ENCODE measurements at regions not wholly inside any gene's neighbourhood (a gene's known extent, or its start where the extent isn't known, plus 50 kb on each side); places are given as distances from the start of the nearest gene placed in this dataset.
"Not testable (repeated sequence)": the region's sequence is repeated elsewhere in the genome, so short reads cannot be mapped to it uniquely, and the experiment has no call there.

GRCh38 chr7:135872861-135873260 is 104.3 kb downstream of the MTPN start:
- DNase-seq: not testable (repeated sequence)

- no peak for DNase-seq
Observed at GRCh38 chr7:135862586-135863340, 114.2 kb upstream of the FAM180A start.

GRCh38 chr7:135859538-135859937 is 110.9 kb upstream of the FAM180A start:
- DNase-seq: no peak

GRCh38 chr7:135858851-135859250 is 110.2 kb upstream of the FAM180A start:
- DNase-seq: no peak

- DNase-seq: no peak
Observed at GRCh38 chr7:135858379-135858778, 109.8 kb upstream of the FAM180A start.

GRCh38 chr7:135857519-135858274 is 109.1 kb upstream of the FAM180A start:
- DNase-seq: no peak

- peak; percentile 37 for DNase-seq
Observed at GRCh38 chr7:135856356-135857144, 107.9 kb upstream of the FAM180A start.

- DNase-seq: no peak
Observed at GRCh38 chr7:135855846-135856245, 107.2 kb upstream of the FAM180A start.

GRCh38 chr7:135853499-135853898 is 104.9 kb upstream of the FAM180A start:
- DNase-seq: no peak

GRCh38 chr7:135853008-135853407 is 104.4 kb upstream of the FAM180A start:
- no peak for DNase-seq

GRCh38 chr7:135847242-135847641 is 98.6 kb upstream of the FAM180A start:
- DNase-seq: no peak

GRCh38 chr7:135846339-135846738 is 97.7 kb upstream of the FAM180A start:
- DNase-seq: no peak

GRCh38 chr7:135845415-135846075 is 96.9 kb upstream of the FAM180A start:
- peak; percentile 31 for DNase-seq

- no peak for DNase-seq
Observed at GRCh38 chr7:135844903-135845302, 96.3 kb upstream of the FAM180A start.

- DNase-seq: no peak
Observed at GRCh38 chr7:135843214-135843613, 94.6 kb upstream of the FAM180A start.

GRCh38 chr7:135842446-135843179 is 94.0 kb upstream of the FAM180A start:
- DNase-seq: no peak

GRCh38 chr7:135840591-135840990 is 92.0 kb upstream of the FAM180A start:
- DNase-seq: no peak

GRCh38 chr7:135837675-135838074 is 89.1 kb upstream of the FAM180A start:
- DNase-seq: no peak

- no peak for DNase-seq
Observed at GRCh38 chr7:135834266-135834665, 85.7 kb upstream of the FAM180A start.

GRCh38 chr7:135833642-135834041 is 85.0 kb upstream of the FAM180A start:
- no peak for DNase-seq

GRCh38 chr7:135831455-135832195 is 83.0 kb upstream of the FAM180A start:
- DNase-seq: no peak

GRCh38 chr7:135828604-135829003 is 80.0 kb upstream of the FAM180A start:
- no peak for DNase-seq

Data from DMS53 (cell line).